CD1c-positive myeloid dendritic cell (primary cell): ENCODE measurements at regions not wholly inside any gene's neighbourhood (a gene's known extent, or its start where the extent isn't known, plus 50 kb on each side); places are given as distances from the start of the nearest gene placed in this dataset.

Experiments used
- DNase-seq: peaks from one replicate; pipeline ENCODE4 v3.0.0-alpha.2; 2016; ENCODE audit errors: extremely low spot score

GRCh38 chr5:136538534-136538933, 173.2 kb upstream of the TRPC7 start:
- DNase-seq: no peak

DNA sequence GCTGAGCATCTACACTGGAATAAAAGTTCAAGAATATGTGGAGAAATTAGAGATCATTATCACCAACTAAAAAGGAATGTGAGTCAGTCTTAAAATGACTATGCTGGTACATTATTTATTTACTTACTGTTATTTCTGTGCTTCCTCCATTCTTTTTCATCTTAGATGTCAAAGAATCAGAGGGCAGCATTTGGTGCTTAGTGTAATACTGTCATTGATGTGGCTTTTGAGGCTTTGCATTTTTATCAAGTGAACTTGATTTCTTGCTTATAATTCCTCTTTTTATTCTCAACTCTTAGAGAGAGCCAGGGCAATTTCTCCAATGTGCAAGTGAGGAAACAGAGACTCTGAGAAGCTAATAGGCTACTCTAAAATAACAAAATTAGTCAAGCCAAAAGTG, 163.7 kb upstream of the TRPC7 start:
- DNase-seq: no peak

DNA sequence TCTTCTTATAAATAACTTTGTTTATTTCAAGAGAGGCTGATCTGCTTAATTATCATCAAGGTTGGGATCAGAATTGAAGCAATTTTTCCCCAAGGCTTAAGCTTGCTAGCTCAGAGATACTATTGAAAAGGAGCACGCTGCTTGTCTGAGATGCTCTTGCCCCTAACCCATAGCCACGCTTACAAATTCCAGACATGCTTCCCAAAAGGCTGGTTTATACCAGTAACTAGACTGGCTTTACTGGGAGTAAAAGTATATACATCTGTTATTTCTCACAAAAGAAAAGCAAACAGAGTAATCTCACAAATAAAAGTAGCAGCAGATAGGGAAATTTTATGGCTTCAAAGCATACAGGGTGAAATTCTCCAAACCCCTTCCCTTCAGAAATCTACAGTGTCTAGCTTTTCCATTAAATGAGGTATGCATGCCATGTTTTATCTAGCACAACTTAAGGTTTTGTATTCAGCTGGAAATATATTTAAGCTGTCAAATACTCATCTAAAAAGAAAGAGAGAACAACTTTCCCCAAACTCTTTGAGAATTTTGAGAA, 163.2 kb upstream of the TRPC7 start:
- no peak for DNase-seq

DNA sequence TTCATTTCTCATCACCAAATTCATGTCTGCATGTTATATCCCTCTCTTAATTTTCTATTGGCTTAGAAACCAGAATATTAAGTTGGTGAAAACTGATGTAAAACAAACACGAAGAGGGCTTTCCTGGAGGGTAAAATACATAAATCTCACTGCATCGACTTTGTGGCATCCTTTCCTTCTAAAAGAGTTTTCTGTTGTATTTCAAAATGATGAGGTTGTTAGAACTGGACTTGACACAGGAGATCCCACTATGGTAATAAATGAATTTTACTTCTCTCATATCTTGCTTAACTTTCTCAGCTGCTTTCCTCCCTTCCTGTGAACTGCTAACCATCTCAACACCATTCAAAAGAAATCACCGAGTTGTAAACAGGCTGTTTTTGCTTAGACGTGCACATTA, 162.0 kb upstream of the TRPC7 start:
- DNase-seq: no peak

- DNase-seq: no peak
Observed at GRCh38 chr5:136526791-136527190, 161.4 kb upstream of the TRPC7 start.

- DNase-seq: no peak
Observed at GRCh38 chr5:136526021-136526420, 160.7 kb upstream of the TRPC7 start.

DNA sequence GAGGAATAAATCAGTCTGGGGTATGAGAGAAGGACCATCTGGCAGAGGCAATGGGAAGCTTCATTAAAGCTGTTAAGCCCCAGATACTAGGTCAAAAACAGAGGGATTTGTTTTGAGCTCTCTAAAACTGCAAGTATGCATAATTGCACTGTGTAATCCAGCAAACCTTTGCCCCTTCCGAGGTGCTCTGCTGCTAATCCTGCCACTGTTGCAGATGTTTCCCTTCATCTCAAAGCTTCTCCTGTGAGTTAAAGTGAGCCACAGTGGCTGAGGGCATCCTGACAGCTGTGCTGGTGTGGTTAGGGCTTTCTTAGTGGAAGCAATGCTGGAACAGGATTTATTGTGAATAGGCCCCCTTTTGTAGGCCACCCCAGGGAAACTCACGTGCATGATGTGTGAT, 160.3 kb upstream of the TRPC7 start:
- no peak for DNase-seq

DNA sequence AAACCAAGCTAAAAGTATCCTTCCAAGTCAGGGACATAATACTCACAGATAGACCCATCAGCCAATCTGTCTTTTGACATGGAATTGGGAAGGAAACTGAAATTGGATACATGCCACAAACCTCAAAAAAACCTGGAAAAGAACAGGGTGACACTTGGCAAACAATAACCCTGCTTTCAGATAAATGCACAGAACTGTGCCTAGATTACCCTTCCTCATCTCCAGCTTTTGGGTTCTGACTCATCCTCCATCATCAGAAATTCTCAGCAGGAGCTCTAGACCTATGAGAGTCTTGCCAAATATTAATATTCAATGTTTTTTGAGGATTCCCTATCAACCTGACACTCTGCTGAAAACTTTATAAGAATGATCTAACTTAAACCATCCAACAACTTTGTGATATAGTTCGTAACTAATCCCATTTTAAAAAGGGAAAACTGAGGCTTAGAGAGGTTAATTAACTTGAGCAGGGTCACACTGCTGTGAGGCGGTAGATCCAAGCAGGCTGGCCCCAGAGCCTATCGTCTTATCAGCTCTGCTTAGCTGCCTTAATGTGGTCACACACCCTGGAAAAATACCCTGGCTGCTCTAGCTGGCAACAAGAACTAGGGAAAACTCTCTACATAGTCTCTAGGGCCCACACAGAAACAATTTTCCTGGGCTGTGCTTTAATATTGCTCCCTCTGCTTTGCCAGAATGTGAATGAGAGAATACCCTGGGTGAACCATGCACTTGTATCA, 157.0 kb upstream of the TRPC7 start:
- no peak for DNase-seq

- no peak for DNase-seq
Observed at GRCh38 chr5:136521696-136522095, 156.4 kb upstream of the TRPC7 start.

GRCh38 chr5:136518814-136519213, 153.5 kb upstream of the TRPC7 start:
- DNase-seq: no peak

DNA sequence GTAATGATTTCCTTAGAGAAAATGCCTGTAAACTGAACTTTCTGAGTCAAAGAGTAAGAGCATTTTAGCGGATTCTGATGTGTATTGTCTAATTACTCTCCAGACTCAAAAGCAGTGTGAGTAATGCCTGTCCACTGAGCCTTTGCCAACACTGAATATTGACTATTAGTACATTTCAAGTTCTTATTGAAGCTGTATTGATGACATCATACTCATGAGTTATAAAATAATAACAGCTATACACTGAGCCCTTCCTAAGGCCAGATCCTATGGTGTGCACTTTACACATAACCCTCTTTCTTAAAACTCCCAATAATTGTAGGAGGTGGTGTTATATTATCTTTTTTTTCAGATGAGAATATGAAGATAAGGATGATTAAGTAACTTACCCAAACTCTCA, 152.8 kb upstream of the TRPC7 start:
- DNase-seq: no peak

DNA sequence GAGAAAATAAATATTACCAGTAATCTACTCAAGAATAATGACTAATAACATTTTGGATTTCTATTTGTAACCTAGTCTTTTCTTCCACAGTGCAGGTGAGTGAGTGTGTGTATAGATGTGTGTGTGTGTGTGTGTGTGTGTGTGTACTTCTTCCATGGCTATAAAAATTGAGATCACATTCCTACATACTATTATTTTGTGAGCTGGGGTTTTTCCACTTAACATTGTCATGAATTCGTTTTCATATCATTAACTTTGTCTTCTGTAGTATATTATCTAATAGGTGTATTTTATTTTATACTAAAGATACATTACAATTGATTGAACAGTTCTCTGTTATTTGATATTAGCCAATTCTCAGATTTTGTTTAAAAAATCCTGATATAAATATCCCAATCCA, 152.4 kb upstream of the TRPC7 start:
- DNase-seq: no peak

DNA sequence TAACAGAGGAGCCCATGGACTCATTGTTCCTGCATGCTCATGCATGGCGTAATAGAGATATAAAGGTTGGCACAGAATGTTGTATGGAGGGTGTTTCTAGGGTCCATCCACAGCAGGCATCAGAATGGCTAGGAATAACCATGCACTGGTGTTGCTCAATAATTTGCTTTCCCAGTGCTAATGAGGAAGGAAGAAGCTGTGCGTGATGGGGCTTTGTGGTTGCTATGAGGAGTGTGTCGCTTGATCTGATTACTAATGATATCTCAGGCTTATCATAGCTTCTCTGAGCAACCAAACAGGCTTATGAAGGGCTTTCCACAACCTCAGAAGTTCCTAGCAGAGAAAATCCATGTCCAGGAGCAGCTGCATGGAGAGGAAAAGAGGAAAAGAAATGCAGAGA, 151.3 kb upstream of the TRPC7 start:
- DNase-seq: no peak

- no peak for DNase-seq
Observed at GRCh38 chr5:136513430-136513829, 148.1 kb upstream of the TRPC7 start.

DNA sequence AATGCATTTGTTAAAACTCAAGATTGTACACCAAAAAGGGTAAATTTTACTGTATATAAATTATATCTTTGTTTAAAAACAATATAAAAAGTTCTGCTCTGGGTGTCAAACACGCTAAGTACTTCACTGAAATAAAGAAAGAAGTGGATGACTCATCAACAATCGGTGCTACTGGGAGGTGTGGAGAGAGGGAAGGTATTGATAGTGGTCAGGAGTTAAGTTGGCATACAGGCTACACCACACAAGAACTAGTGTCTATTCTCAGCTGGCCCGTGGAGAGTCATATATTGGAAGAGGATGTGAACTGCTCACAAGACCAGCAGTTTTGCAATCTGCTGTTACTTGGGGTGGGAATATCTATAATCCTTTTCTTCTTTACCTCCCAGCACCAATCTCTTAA, 145.7 kb upstream of the TRPC7 start:
- DNase-seq: no peak

GRCh38 chr5:136510481-136510880, 145.1 kb upstream of the TRPC7 start:
- no peak for DNase-seq

GRCh38 chr5:136506131-136506530, 140.8 kb upstream of the TRPC7 start:
- no peak for DNase-seq

GRCh38 chr5:136501133-136501532, 135.8 kb upstream of the TRPC7 start:
- DNase-seq: no peak

DNA sequence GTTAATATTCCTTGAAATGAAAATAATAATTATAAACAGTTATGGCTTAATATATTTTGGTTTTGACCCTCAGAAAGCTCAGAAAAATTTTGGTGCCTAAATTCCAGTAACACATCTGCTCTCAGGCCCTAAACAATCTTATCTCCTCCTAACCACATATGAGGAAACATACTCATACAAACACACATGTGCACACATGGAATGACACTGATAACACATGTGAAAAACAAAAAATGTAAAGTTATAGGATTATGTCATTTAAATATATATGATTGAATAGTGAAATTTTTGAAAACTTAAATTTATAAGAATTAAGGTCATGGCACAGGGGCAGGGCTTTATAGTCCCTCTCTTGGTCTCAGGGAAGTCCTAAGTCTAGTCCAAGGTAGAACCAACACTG, 127.2 kb upstream of the TRPC7 start:
- no peak for DNase-seq

DNA sequence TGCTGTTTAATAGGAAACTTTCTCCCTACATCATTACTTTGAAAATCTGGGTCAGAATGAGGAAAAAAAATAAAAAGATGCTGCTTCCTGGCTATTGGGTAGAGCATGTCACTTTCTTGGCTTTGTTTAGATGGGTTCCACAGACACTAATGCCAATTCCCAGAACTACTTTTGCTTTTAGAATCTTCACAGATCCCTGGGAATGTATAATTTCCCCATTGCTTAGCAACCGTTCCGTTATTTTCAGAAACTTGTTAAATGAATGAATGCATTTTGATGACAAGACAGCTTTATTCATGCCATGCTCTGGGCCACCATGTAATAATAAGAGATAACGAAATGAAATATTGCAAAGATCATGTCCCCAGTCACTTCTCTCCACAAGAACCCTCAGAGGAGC, 126.5 kb upstream of the TRPC7 start:
- no peak for DNase-seq

DNA sequence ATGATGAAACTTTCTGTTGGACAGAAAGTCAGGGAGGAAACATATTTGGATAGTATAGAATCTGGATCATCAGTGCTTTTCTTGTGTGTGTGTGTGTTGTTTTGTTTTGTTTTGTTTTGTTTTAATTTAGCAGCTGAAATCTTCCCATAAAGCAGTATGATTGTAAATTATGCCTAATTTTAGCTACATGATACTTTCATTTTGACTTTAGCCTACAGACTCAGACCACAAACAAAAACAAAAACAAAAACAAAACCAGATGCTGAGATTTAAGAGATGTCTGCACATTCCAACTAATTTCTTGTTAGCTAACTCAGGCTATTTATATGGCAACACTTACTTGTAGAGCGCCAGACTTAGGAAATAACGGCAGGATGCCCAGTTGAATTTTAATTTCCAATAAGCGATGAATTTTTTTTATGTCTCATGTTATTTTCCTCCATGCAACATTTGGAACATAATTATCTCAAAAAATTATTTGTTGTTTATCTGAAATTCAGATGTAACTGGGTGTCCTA, 119.5 kb upstream of the TRPC7 start:
- DNase-seq: no peak

DNA sequence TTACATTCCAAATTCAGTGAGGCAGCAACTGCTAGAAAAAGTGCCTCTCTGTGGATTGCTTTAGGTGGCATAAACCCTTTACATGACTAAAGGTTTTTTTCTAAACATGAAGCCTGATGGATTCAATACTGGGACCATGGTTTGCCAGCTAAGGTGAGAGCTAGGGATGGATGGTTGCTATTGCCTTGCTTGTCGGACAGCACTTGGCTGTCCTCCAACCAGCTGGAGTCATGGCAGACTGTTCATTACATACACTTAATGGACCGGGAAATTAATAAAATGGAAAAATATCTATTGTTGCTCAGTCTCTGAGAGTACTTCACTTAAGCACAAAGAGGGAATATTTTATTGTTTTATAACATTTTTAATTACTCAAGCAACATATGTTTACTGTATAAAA, 116.9 kb upstream of the TRPC7 start:
- DNase-seq: no peak

DNA sequence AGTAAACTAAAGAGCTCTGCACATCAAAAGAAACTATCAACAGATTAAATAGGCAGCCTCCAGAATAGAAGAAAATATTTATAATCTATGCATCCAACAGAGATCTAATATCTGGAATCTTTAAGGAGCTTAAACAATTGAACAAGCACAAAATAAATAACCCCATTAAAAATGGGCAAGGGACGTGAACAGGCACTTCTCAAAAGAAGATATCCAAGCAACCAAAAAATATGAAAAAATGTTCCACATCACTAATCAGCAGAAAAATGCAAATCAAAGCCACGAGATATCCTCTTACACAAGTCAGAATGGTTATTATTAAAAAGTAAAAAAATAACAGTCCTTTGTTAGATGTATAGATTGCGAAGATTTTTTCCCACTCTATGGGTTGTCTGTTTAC, 109.1 kb upstream of the TRPC7 start:
- no peak for DNase-seq

DNA sequence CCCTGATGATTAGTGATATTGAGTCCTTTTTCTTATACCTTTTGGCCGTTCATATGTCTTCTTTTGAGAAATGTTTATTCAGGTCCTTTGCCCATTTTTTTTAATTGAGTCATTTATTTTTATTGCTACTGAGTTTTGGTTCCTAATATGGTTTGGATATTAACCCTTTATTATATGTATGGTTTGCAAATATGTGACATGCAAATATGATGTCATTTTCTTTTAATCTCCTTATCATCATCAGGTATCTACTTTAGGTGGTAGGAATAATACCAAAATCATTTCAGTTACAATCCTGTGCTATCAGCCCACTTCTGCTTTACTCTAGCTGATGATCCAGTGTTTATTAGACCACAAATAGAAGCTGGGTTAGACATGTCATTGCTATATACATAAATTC, 102.3 kb upstream of the TRPC7 start:
- no peak for DNase-seq
